ENCODE measurements at regions not wholly inside any gene's neighbourhood (a gene's known extent, or its start where the extent isn't known, plus 50 kb on each side); places are given as distances from the start of the nearest gene placed in this dataset.

DNA sequence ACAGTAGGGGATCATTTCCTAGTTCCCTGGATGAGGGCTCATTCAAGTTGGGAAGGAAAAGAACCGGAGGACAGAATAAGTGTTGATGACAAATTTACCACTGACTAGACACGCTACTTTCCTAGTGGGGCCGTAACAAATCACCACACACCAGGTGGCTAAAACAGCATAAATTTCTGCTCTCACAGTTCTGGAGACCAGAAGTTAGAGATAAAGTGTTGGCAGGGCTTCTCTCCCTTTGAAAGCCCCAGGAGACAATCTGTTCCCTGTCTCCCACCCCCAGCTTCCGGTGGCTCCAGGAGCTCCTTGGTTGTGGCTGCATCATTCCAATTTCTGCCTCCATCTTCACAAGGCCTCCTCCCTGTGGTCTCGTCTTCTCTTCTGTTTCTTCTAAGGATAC, 65.4 kb upstream of the ARGLU1 start:
- Histone ChIP-seq H3K9ac (ENCODE audit: low read depth in 1 of 2, low read length in 2 of 2) (no peak overlapping the region), H3K9me3 (ENCODE audit: control insufficient read depth in 1 of 2, low read length in 2 of 2) (no peaks in the 10 kb centered on the region), H3K27ac (ENCODE audit: low read depth, low read length) (no peak overlapping the region), H3K27me3 (ENCODE audit: control insufficient read depth in 1 of 2, insufficient read depth in 2 of 2, low read length in 2 of 2) (no peaks in the 10 kb centered on the region), H3K4me1 (ENCODE audit: control insufficient read depth in 1 of 2, insufficient read depth in 2 of 2, low read length in 2 of 2) (no peaks in the 10 kb centered on the region), H3K4me3 (ENCODE audit: low read depth in 1 of 2, low read length in 2 of 2) (no peak overlapping the region), H3K36me3 (ENCODE audit: control insufficient read depth in 1 of 2, insufficient read depth in 2 of 2, low read length in 2 of 2) (no peaks in the 10 kb centered on the region)

GRCh38 chr13:106630650-106631049, 62.7 kb upstream of the ARGLU1 start:
- Histone ChIP-seq H3K9ac (ENCODE audit: low read depth in 1 of 2, low read length in 2 of 2) (no peak overlapping the region), H3K27ac (ENCODE audit: low read depth, low read length) (no peak overlapping the region), H3K4me3 (ENCODE audit: low read depth in 1 of 2, low read length in 2 of 2) (no peak overlapping the region)

GRCh38 chr13:106630162-106630561, 62.2 kb upstream of the ARGLU1 start:
- Histone ChIP-seq H3K27me3 (ENCODE audit: control insufficient read depth in 1 of 2, insufficient read depth in 2 of 2, low read length in 2 of 2) (no peaks in the 10 kb centered on the region), H3K9me3 (ENCODE audit: control insufficient read depth in 1 of 2, low read length in 2 of 2) (no peaks in the 10 kb centered on the region), H3K36me3 (ENCODE audit: control insufficient read depth in 1 of 2, insufficient read depth in 2 of 2, low read length in 2 of 2) (no peaks in the 10 kb centered on the region), H3K27ac (ENCODE audit: low read depth, low read length) (no peak overlapping the region), H3K4me1 (ENCODE audit: control insufficient read depth in 1 of 2, insufficient read depth in 2 of 2, low read length in 2 of 2) (no peaks in the 10 kb centered on the region), H3K4me3 (ENCODE audit: low read depth in 1 of 2, low read length in 2 of 2) (no peak overlapping the region), H3K9ac (ENCODE audit: low read depth in 1 of 2, low read length in 2 of 2) (no peak overlapping the region)

More at GRCh38 chr13:106630650-106631049, 62.7 kb upstream of the ARGLU1 start:
- Histone ChIP-seq H3K4me1 (ENCODE audit: control insufficient read depth in 1 of 2, insufficient read depth in 2 of 2, low read length in 2 of 2) (no peaks in the 10 kb centered on the region), H3K9me3 (ENCODE audit: control insufficient read depth in 1 of 2, low read length in 2 of 2) (no peaks in the 10 kb centered on the region), H3K36me3 (ENCODE audit: control insufficient read depth in 1 of 2, insufficient read depth in 2 of 2, low read length in 2 of 2) (no peaks in the 10 kb centered on the region), H3K27me3 (ENCODE audit: control insufficient read depth in 1 of 2, insufficient read depth in 2 of 2, low read length in 2 of 2) (no peaks in the 10 kb centered on the region)

- no peaks in the 10 kb centered on the region for H3K4me1 ChIP-seq (ENCODE audit: control insufficient read depth in 1 of 2, insufficient read depth in 2 of 2, low read length in 2 of 2)
- no peaks in the 10 kb centered on the region for H3K9me3 ChIP-seq (ENCODE audit: control insufficient read depth in 1 of 2, low read length in 2 of 2)
- H3K9ac ChIP-seq (ENCODE audit: low read depth in 1 of 2, low read length in 2 of 2), result no peak overlapping the region
Observed at GRCh38 chr13:106628936-106629659, 61.2 kb upstream of the ARGLU1 start.

GRCh38 chr13:106626473-106626872, 58.5 kb upstream of the ARGLU1 start:
- H3K4me3 ChIP-seq (ENCODE audit: low read depth in 1 of 2, low read length in 2 of 2), result no peak overlapping the region
- H3K36me3 ChIP-seq (ENCODE audit: control insufficient read depth in 1 of 2, insufficient read depth in 2 of 2, low read length in 2 of 2), result no peaks in the 10 kb centered on the region
- H3K9ac ChIP-seq (ENCODE audit: low read depth in 1 of 2, low read length in 2 of 2), result no peak overlapping the region
- H3K4me1 ChIP-seq (ENCODE audit: control insufficient read depth in 1 of 2, insufficient read depth in 2 of 2, low read length in 2 of 2), result no peaks in the 10 kb centered on the region
- H3K9me3 ChIP-seq (ENCODE audit: control insufficient read depth in 1 of 2, low read length in 2 of 2), result no peaks in the 10 kb centered on the region
- no peaks in the 10 kb centered on the region for H3K27me3 ChIP-seq (ENCODE audit: control insufficient read depth in 1 of 2, insufficient read depth in 2 of 2, low read length in 2 of 2)
- H3K27ac ChIP-seq (ENCODE audit: low read depth, low read length), result no peak overlapping the region

More at GRCh38 chr13:106628936-106629659, 61.2 kb upstream of the ARGLU1 start:
- Histone ChIP-seq H3K4me3 (ENCODE audit: low read depth in 1 of 2, low read length in 2 of 2) (no peak overlapping the region), H3K27me3 (ENCODE audit: control insufficient read depth in 1 of 2, insufficient read depth in 2 of 2, low read length in 2 of 2) (no peaks in the 10 kb centered on the region), H3K27ac (ENCODE audit: low read depth, low read length) (no peak overlapping the region), H3K36me3 (ENCODE audit: control insufficient read depth in 1 of 2, insufficient read depth in 2 of 2, low read length in 2 of 2) (no peaks in the 10 kb centered on the region)

DNA sequence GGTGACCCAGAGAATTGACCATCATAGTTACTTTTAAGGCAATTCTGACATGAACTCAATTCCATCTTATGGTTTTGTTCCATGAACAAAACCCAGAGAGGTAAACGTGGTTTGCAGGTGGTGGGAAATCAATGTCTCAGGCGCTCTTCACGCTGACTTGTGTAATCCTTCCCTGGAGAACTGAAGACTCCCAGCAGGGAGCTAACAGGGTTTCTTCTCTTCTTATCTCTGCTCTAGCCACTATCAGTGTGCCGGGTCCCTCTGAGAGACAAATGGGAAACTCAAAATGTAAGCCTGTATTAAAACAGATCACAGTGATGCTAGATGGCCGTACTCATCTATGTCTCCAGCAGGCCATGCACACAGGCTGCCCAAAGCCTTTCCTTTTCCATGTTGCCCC, 57.6 kb upstream of the ARGLU1 start:
- Histone ChIP-seq H3K4me1 (ENCODE audit: control insufficient read depth in 1 of 2, insufficient read depth in 2 of 2, low read length in 2 of 2) (no peaks in the 10 kb centered on the region), H3K9ac (ENCODE audit: low read depth in 1 of 2, low read length in 2 of 2) (no peak overlapping the region), H3K27me3 (ENCODE audit: control insufficient read depth in 1 of 2, insufficient read depth in 2 of 2, low read length in 2 of 2) (no peaks in the 10 kb centered on the region), H3K9me3 (ENCODE audit: control insufficient read depth in 1 of 2, low read length in 2 of 2) (no peaks in the 10 kb centered on the region), H3K27ac (ENCODE audit: low read depth, low read length) (no peak overlapping the region), H3K36me3 (ENCODE audit: control insufficient read depth in 1 of 2, insufficient read depth in 2 of 2, low read length in 2 of 2) (no peaks in the 10 kb centered on the region), H3K4me3 (ENCODE audit: low read depth in 1 of 2, low read length in 2 of 2) (no peak overlapping the region)

DNA sequence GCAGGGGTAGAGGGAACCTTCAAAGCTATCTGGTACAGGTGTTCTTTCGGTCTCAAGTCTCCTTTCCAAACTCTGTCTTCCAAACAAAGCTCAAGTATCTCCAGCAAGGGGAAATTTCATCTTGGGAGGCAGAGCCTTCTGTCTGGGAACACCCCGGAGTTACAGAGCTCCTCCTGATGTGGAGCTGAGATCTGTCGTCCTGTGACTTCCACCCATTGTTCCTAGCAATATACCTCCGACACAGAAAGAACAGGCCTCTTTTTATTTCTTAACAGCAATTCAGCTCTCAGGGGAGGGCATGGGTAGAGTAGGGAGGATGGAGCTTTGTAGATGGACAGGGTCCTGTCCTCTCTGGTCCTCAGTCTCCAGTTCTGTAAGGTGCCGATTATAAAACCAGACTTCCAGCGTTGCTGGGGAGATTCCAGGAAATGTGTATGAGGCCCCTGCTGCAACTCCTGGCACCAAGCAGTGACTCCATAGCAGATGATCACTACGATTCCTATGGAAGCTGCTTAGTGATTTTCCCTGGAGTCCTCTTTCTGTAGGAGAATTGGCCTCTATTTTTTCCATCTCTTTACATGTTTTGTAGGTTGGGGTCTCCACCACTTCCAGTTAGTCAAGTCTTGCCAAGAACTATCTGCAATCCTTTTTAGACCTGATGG, 56.0 kb upstream of the ARGLU1 start:
- Histone ChIP-seq H3K9me3 (ENCODE audit: control insufficient read depth in 1 of 2, low read length in 2 of 2) (no peaks in the 10 kb centered on the region), H3K4me3 (ENCODE audit: low read depth in 1 of 2, low read length in 2 of 2) (no peak overlapping the region), H3K9ac (ENCODE audit: low read depth in 1 of 2, low read length in 2 of 2) (no peak overlapping the region), H3K4me1 (ENCODE audit: control insufficient read depth in 1 of 2, insufficient read depth in 2 of 2, low read length in 2 of 2) (no peaks in the 10 kb centered on the region), H3K27ac (ENCODE audit: low read depth, low read length) (no peak overlapping the region), H3K27me3 (ENCODE audit: control insufficient read depth in 1 of 2, insufficient read depth in 2 of 2, low read length in 2 of 2) (no peaks in the 10 kb centered on the region), H3K36me3 (ENCODE audit: control insufficient read depth in 1 of 2, insufficient read depth in 2 of 2, low read length in 2 of 2) (no peaks in the 10 kb centered on the region)

GRCh38 chr13:106621833-106622232, 53.9 kb upstream of the ARGLU1 start:
- no peaks in the 10 kb centered on the region for H3K4me1 ChIP-seq (ENCODE audit: control insufficient read depth in 1 of 2, insufficient read depth in 2 of 2, low read length in 2 of 2)
- no peaks in the 10 kb centered on the region for H3K36me3 ChIP-seq (ENCODE audit: control insufficient read depth in 1 of 2, insufficient read depth in 2 of 2, low read length in 2 of 2)
- H3K27me3 ChIP-seq (ENCODE audit: control insufficient read depth in 1 of 2, insufficient read depth in 2 of 2, low read length in 2 of 2), result no peaks in the 10 kb centered on the region
- no peak overlapping the region for H3K4me3 ChIP-seq (ENCODE audit: low read depth in 1 of 2, low read length in 2 of 2)
- H3K9ac ChIP-seq (ENCODE audit: low read depth in 1 of 2, low read length in 2 of 2), result no peak overlapping the region
- no peaks in the 10 kb centered on the region for H3K9me3 ChIP-seq (ENCODE audit: control insufficient read depth in 1 of 2, low read length in 2 of 2)
- H3K27ac ChIP-seq (ENCODE audit: low read depth, low read length), result no peak overlapping the region

DNA sequence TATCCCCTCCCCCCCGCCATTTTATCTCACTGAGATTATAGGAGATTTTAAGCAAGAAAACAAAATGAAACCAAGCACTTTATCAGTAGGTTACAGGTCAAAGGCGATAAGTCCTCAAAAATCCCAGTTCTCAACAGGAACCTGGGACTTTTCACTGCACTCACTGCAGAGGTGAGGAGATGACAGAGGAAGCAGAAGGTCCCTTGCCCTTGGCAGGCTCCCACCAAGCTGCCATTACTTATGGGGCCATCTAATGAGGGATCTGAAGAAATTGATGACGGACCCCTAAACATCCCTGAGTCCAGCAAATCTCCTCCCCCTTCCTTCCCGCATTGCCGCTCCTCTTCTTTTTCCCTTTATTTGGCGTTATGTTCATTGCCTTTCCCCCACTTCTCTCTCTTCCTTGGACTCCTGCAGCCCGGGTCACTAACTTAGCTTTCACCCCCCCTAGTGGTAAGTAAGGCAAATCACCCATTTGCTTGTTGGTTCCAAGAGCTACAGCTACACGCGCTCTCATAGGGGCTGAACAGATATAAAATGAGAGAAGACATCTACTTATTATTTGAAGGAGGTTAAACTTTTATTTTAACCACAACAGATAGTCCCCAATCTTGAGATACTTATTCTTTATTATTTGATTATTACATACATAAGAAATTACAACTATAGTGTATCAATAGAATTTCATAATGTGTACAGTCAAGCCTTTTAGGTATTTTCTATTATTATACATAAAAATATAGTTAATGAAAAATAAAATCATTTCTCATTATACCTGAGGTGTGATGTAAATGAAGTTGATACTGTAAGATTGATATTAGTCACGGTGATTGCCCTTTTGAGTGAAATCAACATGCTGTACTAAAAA, 52.0 kb upstream of the ARGLU1 start:
- no peak overlapping the region for H3K9ac ChIP-seq (ENCODE audit: low read depth in 1 of 2, low read length in 2 of 2)
- no peaks in the 10 kb centered on the region for H3K9me3 ChIP-seq (ENCODE audit: control insufficient read depth in 1 of 2, low read length in 2 of 2)
- no peaks in the 10 kb centered on the region for H3K36me3 ChIP-seq (ENCODE audit: control insufficient read depth in 1 of 2, insufficient read depth in 2 of 2, low read length in 2 of 2)
- no peaks in the 10 kb centered on the region for H3K27me3 ChIP-seq (ENCODE audit: control insufficient read depth in 1 of 2, insufficient read depth in 2 of 2, low read length in 2 of 2)
- peak overlapping the region; percentile 48 to 57 for H3K4me3 ChIP-seq (ENCODE audit: low read depth in 1 of 2, low read length in 2 of 2)
- no peaks in the 10 kb centered on the region for H3K4me1 ChIP-seq (ENCODE audit: control insufficient read depth in 1 of 2, insufficient read depth in 2 of 2, low read length in 2 of 2)
- H3K27ac ChIP-seq (ENCODE audit: low read depth, low read length), result no peak overlapping the region

Data from duodenal mucosa (tissue), 2 donors.